ENCODE measurements at regions not wholly inside any gene's neighbourhood (a gene's known extent, or its start where the extent isn't known, plus 50 kb on each side); places are given as distances from the start of the nearest gene placed in this dataset.
"Not testable (repeated sequence)": the region's sequence is repeated elsewhere in the genome, so short reads cannot be mapped to it uniquely, and the experiment has no call there.

DNA sequence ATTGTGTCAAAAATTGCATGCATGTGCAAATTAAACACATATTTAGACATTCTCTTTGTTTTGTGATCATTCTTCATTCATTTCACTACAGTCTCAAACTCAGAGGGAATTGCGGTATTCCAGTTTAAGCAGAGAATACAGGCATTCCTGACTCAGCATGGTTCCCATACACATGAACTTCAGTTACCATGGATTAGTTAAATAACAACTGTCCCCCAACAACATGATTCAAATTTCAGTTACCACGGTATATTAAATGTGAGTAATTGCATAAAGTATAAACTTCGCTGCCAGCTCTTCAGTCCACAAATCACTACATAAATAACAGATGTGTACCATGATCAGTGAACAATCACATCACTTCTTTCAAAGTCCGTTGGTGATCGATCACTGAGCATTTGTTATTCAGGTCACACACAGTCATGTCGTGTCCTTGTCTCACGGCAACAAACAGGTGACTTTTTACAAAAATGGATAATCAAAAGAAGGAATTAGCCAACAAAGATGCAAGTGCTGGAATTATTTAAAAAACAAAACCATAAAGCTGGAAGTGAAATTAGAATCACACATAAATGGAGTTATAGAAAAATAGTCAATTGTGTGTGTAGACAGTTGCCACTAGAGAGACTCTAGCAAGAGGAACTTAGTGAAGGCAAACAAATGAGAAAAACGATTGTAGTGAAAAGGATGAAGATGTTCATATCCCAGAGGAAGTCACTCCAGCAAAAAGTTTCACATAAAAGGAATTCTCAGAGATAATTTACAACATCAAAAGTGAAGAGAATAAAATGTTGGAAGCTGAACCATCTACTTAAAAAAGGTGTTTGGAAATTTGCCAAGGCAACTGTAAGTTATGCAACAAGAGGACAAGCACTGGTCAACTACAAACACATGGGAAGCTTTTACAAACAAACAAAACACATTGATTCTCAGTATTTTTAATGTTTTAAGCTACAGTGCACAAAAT, 138.6 kb upstream of the SMARCAD1 start:
- no peaks in the 10 kb centered on the region for H3K9me3 ChIP-seq (replicated peaks; ENCODE audit: control insufficient read depth, low read depth, low read length)
- H3K4me3 ChIP-seq (ENCODE audit: low read length): no peak overlapping the region
- no peaks in the 10 kb centered on the region for H3K4me1 ChIP-seq (ENCODE audit: control insufficient read depth, insufficient read depth, low read length)
- DNase-seq: peak; percentile 43
- H3K36me3 ChIP-seq (ENCODE audit: control insufficient read depth, insufficient read depth, low read length): no peaks in the 10 kb centered on the region
- H3K27me3 ChIP-seq (ENCODE audit: control insufficient read depth, insufficient read depth, low read length): no peaks in the 10 kb centered on the region
- 47% methylated on average over 2 of the region's 8 CpGs for WGBS (ENCODE audit: insufficient coverage)
- H3K27ac ChIP-seq (ENCODE audit: low read length): no peak overlapping the region

DNA sequence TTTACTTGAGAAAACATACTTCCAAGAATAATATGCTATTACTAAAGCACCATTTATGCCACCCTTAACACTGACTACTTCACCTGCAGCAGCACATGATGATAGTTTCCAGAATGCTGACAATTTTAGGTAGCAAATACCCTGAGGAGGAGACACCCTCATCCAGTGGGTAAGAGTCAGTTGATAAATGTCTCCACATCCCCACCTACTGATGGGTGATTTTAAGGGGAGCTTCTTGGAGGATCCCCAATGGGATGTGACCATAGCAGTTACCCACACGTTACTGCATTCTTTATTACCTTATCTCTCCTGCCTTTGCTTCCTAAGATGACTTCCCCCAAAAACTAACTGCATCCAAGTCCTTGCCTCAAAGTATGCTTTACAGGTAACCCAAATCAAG, 131.2 kb upstream of the SMARCAD1 start:
- Histone ChIP-seq H3K4me1 (ENCODE audit: control insufficient read depth, insufficient read depth, low read length) (no peaks in the 10 kb centered on the region), H3K27ac (ENCODE audit: low read length) (no peak overlapping the region), H3K27me3 (ENCODE audit: control insufficient read depth, insufficient read depth, low read length) (no peaks in the 10 kb centered on the region), H3K9me3 (replicated peaks; ENCODE audit: control insufficient read depth, low read depth, low read length) (peaks cover 2% of the 10 kb centered on the region), H3K4me3 (ENCODE audit: low read length) (no peak overlapping the region), H3K36me3 (ENCODE audit: control insufficient read depth, insufficient read depth, low read length) (no peaks in the 10 kb centered on the region)
- no CpG with 5 or more reads among the region's 1 CpG for WGBS (ENCODE audit: insufficient coverage)
- DNase-seq: no peak

GRCh38 chr4:94084155-94084554, 123.5 kb upstream of the SMARCAD1 start:
- Histone ChIP-seq H3K27ac (ENCODE audit: low read length) (no peak overlapping the region), H3K4me1 (ENCODE audit: control insufficient read depth, insufficient read depth, low read length) (no peaks in the 10 kb centered on the region), H3K4me3 (ENCODE audit: low read length) (no peak overlapping the region), H3K36me3 (ENCODE audit: control insufficient read depth, insufficient read depth, low read length) (no peaks in the 10 kb centered on the region), H3K9me3 (replicated peaks; ENCODE audit: control insufficient read depth, low read depth, low read length) (peaks cover 10% of the 10 kb centered on the region), H3K27me3 (ENCODE audit: control insufficient read depth, insufficient read depth, low read length) (no peaks in the 10 kb centered on the region)
- WGBS (ENCODE audit: insufficient coverage): 42% methylated on average over 2 of the region's 3 CpGs
- no peak for DNase-seq

DNA sequence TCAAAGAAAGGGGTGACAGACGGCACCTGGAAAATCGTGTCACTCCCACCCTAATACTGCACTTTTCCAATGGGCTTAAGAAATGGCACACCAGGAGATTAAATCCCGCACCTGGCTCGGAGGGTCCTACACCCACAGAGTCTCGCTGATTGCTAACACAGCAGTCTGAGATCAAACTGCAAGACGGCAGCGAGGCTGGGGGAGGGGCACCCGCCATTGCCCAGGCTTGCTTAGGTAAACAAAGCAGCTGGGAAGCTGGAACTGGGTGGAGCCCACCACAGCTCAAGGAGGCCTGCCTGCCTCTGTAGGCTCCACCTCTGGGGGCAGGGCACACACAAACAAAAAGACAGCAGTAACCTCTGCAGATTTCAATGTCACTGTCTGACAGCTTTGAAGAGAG, 108.5 kb upstream of the SMARCAD1 start:
- H3K4me1 ChIP-seq (ENCODE audit: control insufficient read depth, insufficient read depth, low read length); H3K4me3 ChIP-seq (ENCODE audit: low read length); H3K36me3 ChIP-seq (ENCODE audit: control insufficient read depth, insufficient read depth, low read length); H3K9me3 ChIP-seq (replicated peaks; ENCODE audit: control insufficient read depth, low read depth, low read length); H3K27me3 ChIP-seq (ENCODE audit: control insufficient read depth, insufficient read depth, low read length); H3K27ac ChIP-seq (ENCODE audit: low read length); DNase-seq: not testable (repeated sequence)
- WGBS (ENCODE audit: insufficient coverage): no CpG with 5 or more reads among the region's 8 CpGs

DNA sequence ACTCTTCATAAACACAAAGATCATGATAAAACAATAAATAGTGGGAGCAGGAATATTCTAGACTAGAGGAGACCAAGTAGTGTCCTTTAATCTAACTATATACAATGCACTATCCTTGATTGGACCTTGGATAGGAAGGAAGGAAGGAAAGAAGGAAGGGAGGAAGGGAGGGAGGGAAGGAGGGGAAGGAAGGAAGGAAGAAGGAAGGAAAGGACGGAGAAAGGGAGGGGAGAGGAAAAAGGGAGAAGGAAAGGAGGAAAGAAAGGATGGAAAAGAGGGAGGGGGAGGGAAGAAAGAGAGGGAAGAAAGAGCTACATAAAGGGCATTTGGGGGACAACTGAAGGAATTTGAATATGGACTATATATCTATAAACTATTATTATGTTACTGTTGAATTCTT, 95.0 kb upstream of the SMARCAD1 start:
- H3K36me3 ChIP-seq (ENCODE audit: control insufficient read depth, insufficient read depth, low read length): no peaks in the 10 kb centered on the region
- no peak for DNase-seq
- no peak overlapping the region for H3K27ac ChIP-seq (ENCODE audit: low read length)
- 41% methylated on average over 1 of the region's 1 CpG for WGBS (ENCODE audit: insufficient coverage)
- no peak overlapping the region for H3K4me3 ChIP-seq (ENCODE audit: low read length)
- H3K27me3 ChIP-seq (ENCODE audit: control insufficient read depth, insufficient read depth, low read length): no peaks in the 10 kb centered on the region
- no peaks in the 10 kb centered on the region for H3K4me1 ChIP-seq (ENCODE audit: control insufficient read depth, insufficient read depth, low read length)
- H3K9me3 ChIP-seq (replicated peaks; ENCODE audit: control insufficient read depth, low read depth, low read length): no peaks in the 10 kb centered on the region

GRCh38 chr4:94115687-94116086, 92.0 kb upstream of the SMARCAD1 start:
- WGBS (ENCODE audit: insufficient coverage): no CpG with 5 or more reads among the region's 2 CpGs
- H3K27me3 ChIP-seq (ENCODE audit: control insufficient read depth, insufficient read depth, low read length): no peaks in the 10 kb centered on the region
- no peak overlapping the region for H3K27ac ChIP-seq (ENCODE audit: low read length)
- no peaks in the 10 kb centered on the region for H3K36me3 ChIP-seq (ENCODE audit: control insufficient read depth, insufficient read depth, low read length)
- H3K4me3 ChIP-seq (ENCODE audit: low read length): no peak overlapping the region
- no peaks in the 10 kb centered on the region for H3K9me3 ChIP-seq (replicated peaks; ENCODE audit: control insufficient read depth, low read depth, low read length)
- H3K4me1 ChIP-seq (ENCODE audit: control insufficient read depth, insufficient read depth, low read length): no peaks in the 10 kb centered on the region
- DNase-seq: no peak

DNA sequence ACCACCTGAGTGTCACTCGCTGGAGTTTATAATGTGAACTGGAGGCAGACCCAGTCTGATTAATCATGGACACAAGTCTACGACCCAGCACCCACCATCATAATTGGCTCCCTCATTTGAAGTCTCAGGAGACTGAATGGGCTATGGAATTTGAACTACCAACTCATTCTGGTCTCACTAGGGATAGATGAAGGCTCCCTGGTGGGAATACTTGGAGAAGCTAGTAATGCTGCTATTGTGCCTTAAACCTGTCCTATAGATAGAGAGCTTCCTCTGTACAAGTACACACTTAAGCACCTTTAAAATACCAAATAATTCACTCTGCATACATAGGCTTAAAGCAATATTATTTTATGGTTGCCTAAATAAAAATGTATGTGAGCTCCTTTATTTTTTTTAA, 90.8 kb upstream of the SMARCAD1 start:
- WGBS (ENCODE audit: insufficient coverage): no CpG with 5 or more reads among the region's 2 CpGs
- no peak for DNase-seq
- no peaks in the 10 kb centered on the region for H3K27me3 ChIP-seq (ENCODE audit: control insufficient read depth, insufficient read depth, low read length)
- H3K27ac ChIP-seq (ENCODE audit: low read length): no peak overlapping the region
- no peaks in the 10 kb centered on the region for H3K36me3 ChIP-seq (ENCODE audit: control insufficient read depth, insufficient read depth, low read length)
- no peaks in the 10 kb centered on the region for H3K9me3 ChIP-seq (replicated peaks; ENCODE audit: control insufficient read depth, low read depth, low read length)
- H3K4me1 ChIP-seq (ENCODE audit: control insufficient read depth, insufficient read depth, low read length): no peaks in the 10 kb centered on the region
- H3K4me3 ChIP-seq (ENCODE audit: low read length): no peak overlapping the region

DNA sequence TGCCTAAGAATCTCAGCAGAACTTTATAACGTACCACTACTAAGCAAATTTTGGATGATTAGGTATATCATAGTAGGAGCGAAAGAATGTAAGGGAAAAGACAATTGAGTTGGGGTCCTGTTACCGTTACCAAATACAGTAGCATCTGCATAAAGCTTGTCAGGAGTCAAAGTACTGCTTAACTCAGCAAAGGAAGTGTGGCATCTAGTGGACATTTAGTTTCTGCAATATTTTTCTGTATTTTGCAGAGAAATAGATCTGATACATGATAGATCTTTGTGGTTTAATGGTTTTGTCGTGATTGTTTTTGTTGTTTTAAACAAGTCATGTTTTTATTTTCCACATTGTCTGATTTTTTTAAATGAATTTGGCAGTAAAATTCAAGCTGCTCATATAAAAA, 81.0 kb upstream of the SMARCAD1 start:
- WGBS (ENCODE audit: insufficient coverage): no CpG with 5 or more reads among the region's 4 CpGs
- H3K27ac ChIP-seq (ENCODE audit: low read length): no peak overlapping the region
- H3K4me3 ChIP-seq (ENCODE audit: low read length): no peak overlapping the region
- H3K27me3 ChIP-seq (ENCODE audit: control insufficient read depth, insufficient read depth, low read length): no peaks in the 10 kb centered on the region
- H3K36me3 ChIP-seq (ENCODE audit: control insufficient read depth, insufficient read depth, low read length): no peaks in the 10 kb centered on the region
- no peaks in the 10 kb centered on the region for H3K4me1 ChIP-seq (ENCODE audit: control insufficient read depth, insufficient read depth, low read length)
- DNase-seq: peak; percentile 11
- H3K9me3 ChIP-seq (replicated peaks; ENCODE audit: control insufficient read depth, low read depth, low read length): no peaks in the 10 kb centered on the region

DNA sequence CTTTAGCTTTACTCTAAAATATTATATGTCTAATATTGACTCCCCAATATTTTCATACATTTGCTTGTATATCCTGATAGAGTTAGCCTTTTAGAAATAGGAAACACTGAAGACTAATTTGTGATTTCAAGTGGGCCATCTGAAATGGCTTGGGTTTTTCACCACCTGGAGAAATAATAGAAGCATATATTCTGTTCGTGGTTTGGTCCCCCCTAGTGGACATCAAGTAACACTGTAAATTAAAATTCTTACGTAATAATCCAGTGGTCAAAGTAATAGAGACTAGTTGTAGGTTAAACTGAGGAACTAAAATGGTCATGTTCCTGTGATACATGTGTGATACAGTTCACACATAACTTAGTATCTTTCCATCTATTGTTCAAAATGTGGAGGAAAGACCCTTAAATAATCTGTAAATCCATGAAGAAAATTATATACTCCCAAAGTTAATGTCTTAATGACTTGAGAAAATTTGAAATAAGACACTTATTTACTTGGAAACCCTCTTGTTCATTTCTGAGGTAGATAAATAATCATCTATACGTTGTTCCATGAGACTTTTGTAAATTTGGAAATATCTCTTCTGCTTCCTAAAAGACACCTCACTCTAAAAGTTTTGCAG, 79.8 kb upstream of the SMARCAD1 start:
- Histone ChIP-seq H3K4me3 (ENCODE audit: low read length) (no peak overlapping the region), H3K9me3 (replicated peaks; ENCODE audit: control insufficient read depth, low read depth, low read length) (no peaks in the 10 kb centered on the region), H3K4me1 (ENCODE audit: control insufficient read depth, insufficient read depth, low read length) (no peaks in the 10 kb centered on the region), H3K36me3 (ENCODE audit: control insufficient read depth, insufficient read depth, low read length) (no peaks in the 10 kb centered on the region), H3K27me3 (ENCODE audit: control insufficient read depth, insufficient read depth, low read length) (no peaks in the 10 kb centered on the region), H3K27ac (ENCODE audit: low read length) (no peak overlapping the region)
- no CpG with 5 or more reads among the region's 3 CpGs for WGBS (ENCODE audit: insufficient coverage)
- DNase-seq: peak; percentile 9

GRCh38 chr4:94131212-94131611, 76.5 kb upstream of the SMARCAD1 start:
- H3K9me3 ChIP-seq (replicated peaks; ENCODE audit: control insufficient read depth, low read depth, low read length): no peaks in the 10 kb centered on the region
- H3K4me1 ChIP-seq (ENCODE audit: control insufficient read depth, insufficient read depth, low read length): no peaks in the 10 kb centered on the region
- no peak for DNase-seq
- no peak overlapping the region for H3K27ac ChIP-seq (ENCODE audit: low read length)
- H3K27me3 ChIP-seq (ENCODE audit: control insufficient read depth, insufficient read depth, low read length): no peaks in the 10 kb centered on the region
- H3K4me3 ChIP-seq (ENCODE audit: low read length): no peak overlapping the region
- no CpG with 5 or more reads among the region's 5 CpGs for WGBS (ENCODE audit: insufficient coverage)
- no peaks in the 10 kb centered on the region for H3K36me3 ChIP-seq (ENCODE audit: control insufficient read depth, insufficient read depth, low read length)
